ENCODE measurements at regions not wholly inside any gene's neighbourhood (a gene's known extent, or its start where the extent isn't known, plus 50 kb on each side); places are given as distances from the start of the nearest gene placed in this dataset.

DNA sequence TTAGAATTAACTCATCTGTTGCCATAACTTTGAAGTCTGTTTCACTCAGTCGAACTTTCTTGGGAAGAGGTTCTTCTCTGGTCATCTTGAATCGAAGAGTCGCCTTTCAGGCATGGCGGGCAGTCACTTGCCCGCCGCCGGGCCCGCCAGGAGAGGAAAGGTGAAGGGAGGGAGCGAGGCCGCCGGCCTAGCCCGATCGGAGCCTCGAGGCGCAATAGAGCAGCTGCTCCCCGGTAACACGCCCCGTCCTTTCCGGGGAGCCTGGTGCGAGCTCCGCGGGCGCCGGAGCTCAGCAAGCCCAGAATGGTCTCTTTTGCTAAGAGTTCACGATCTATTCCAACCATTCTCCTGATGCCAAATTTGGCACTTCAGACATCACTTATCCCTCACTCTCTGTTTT lies 591.8 kb downstream of the TFAP2B start:
- no peak for TF ChIP-seq EZH2 (IDR thresholded peaks at IDR 0.05; ENCODE audit: borderline replicate concordance, low read depth, low read length, poor library complexity, severe bottlenecking)
- TF ChIP-seq, protein P1, sequence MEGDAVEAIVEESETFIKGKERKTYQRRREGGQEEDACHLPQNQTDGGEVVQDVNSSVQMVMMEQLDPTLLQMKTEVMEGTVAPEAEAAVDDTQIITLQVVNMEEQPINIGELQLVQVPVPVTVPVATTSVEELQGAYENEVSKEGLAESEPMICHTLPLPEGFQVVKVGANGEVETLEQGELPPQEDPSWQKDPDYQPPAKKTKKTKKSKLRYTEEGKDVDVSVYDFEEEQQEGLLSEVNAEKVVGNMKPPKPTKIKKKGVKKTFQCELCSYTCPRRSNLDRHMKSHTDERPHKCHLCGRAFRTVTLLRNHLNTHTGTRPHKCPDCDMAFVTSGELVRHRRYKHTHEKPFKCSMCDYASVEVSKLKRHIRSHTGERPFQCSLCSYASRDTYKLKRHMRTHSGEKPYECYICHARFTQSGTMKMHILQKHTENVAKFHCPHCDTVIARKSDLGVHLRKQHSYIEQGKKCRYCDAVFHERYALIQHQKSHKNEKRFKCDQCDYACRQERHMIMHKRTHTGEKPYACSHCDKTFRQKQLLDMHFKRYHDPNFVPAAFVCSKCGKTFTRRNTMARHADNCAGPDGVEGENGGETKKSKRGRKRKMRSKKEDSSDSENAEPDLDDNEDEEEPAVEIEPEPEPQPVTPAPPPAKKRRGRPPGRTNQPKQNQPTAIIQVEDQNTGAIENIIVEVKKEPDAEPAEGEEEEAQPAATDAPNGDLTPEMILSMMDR (conservative IDR thresholded peaks at IDR 0.05; ENCODE audit: low read depth, low read length) = no peak
- H3K27ac ChIP-seq (ENCODE audit: low read depth, low read length, poor library complexity, severe bottlenecking) = no peak overlapping the region
- no peaks in the 10 kb centered on the region for H3K4me1 ChIP-seq (ENCODE audit: insufficient read depth, low read length, poor library complexity, severe bottlenecking)
- H3K27me3 ChIP-seq (replicated peaks; ENCODE audit: insufficient read depth, low read depth, low read length, poor library complexity) = no peaks in the 10 kb centered on the region
- no TSS peak for BruUV-seq (replicated peaks)
- CTCF ChIA-PET = no interaction called here
- POLR2A ChIA-PET (ENCODE audit: low non-redundant PET) = no interaction called here
- H3K4me3 ChIP-seq (ENCODE audit: low read depth, low read length, poor library complexity, severe bottlenecking) = no peak overlapping the region
- intact Hi-C loops (cut with micrococcal nuclease; ENCODE audit: unreplicated experiment) = no loop called here
- H3K36me3 ChIP-seq (ENCODE audit: insufficient read depth, low read length, poor library complexity, severe bottlenecking) = no peaks in the 10 kb centered on the region
- no peak for DNase-seq (ENCODE audit: low spot score)
- no peaks in the 10 kb centered on the region for H3K9me3 ChIP-seq (ENCODE audit: low read depth, low read length, poor library complexity, severe bottlenecking)

DNA sequence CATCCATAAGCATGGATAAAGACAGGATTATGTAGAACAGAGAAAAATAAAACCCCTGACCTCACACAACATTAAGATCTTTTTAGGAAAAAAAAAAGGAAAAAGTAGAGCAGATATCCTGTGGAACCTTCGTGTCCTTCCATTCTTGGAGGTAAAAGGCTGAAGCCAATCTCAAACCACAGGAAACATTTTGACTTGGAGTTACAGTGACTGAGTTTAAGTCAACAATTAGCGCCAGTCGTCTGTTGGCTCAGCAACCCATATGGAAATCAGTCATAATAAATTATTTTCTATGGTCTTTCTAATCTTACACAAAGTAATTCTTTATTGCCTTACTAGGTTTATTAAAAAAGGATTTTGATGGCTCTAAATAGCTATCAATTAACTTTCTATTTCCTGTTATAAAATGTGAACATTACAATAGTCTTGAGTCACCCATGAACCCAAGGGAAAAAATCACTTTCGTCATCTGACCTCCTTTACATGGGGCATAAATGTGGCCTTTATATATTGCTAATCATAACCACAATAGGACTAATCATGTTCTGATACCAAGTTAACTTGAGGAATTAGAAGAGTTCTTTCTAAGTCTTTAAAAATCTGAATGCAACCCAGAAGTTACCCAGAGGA lies 592.9 kb downstream of the TFAP2B start:
- no TSS peak for BruUV-seq (replicated peaks)
- DNase-seq (ENCODE audit: low spot score) = peak; percentile 12
- POLR2A ChIA-PET (ENCODE audit: low non-redundant PET) = no interaction called here
- no peak overlapping the region for H3K27ac ChIP-seq (ENCODE audit: low read depth, low read length, poor library complexity, severe bottlenecking)
- H3K27me3 ChIP-seq (replicated peaks; ENCODE audit: insufficient read depth, low read depth, low read length, poor library complexity) = no peaks in the 10 kb centered on the region
- intact Hi-C loops (cut with micrococcal nuclease; ENCODE audit: unreplicated experiment) = no loop called here
- no peaks in the 10 kb centered on the region for H3K36me3 ChIP-seq (ENCODE audit: insufficient read depth, low read length, poor library complexity, severe bottlenecking)
- no peaks in the 10 kb centered on the region for H3K9me3 ChIP-seq (ENCODE audit: low read depth, low read length, poor library complexity, severe bottlenecking)
- TF ChIP-seq, protein P1 (conservative IDR thresholded peaks at IDR 0.05; ENCODE audit: low read depth, low read length) = no peak
- TF ChIP-seq EZH2 (IDR thresholded peaks at IDR 0.05; ENCODE audit: borderline replicate concordance, low read depth, low read length, poor library complexity, severe bottlenecking) = no peak
- no peak overlapping the region for H3K4me3 ChIP-seq (ENCODE audit: low read depth, low read length, poor library complexity, severe bottlenecking)
- CTCF ChIA-PET = no interaction called here
- H3K4me1 ChIP-seq (ENCODE audit: insufficient read depth, low read length, poor library complexity, severe bottlenecking) = no peaks in the 10 kb centered on the region

DNA sequence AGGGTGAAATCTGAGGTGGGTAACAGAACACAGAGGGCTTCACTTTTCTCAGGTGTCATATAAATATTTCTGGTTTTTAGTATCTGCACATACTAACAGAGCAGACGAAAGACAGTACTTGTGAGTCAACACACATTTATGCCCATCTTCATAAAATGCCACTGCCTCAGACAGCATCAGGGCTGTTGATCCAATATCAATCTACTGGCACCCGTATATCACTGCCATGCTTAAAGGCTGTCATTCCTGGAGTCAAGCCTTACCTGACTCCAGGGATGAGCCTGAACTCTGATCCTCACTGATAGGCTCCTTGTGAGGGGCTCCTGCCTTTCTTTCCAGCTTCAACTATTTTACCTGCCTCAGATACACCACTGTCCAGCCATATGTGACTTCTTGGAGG lies 595.7 kb downstream of the TFAP2B start:
- intact Hi-C loops (cut with micrococcal nuclease; ENCODE audit: unreplicated experiment) = no loop called here
- Histone ChIP-seq H3K4me1 (ENCODE audit: insufficient read depth, low read length, poor library complexity, severe bottlenecking) (no peaks in the 10 kb centered on the region), H3K4me3 (ENCODE audit: low read depth, low read length, poor library complexity, severe bottlenecking) (no peak overlapping the region), H3K36me3 (ENCODE audit: insufficient read depth, low read length, poor library complexity, severe bottlenecking) (no peaks in the 10 kb centered on the region), H3K27me3 (replicated peaks; ENCODE audit: insufficient read depth, low read depth, low read length, poor library complexity) (no peaks in the 10 kb centered on the region), H3K9me3 (ENCODE audit: low read depth, low read length, poor library complexity, severe bottlenecking) (no peaks in the 10 kb centered on the region), H3K27ac (ENCODE audit: low read depth, low read length, poor library complexity, severe bottlenecking) (no peak overlapping the region)
- TF ChIP-seq, protein P1 (conservative IDR thresholded peaks at IDR 0.05; ENCODE audit: low read depth, low read length) = no peak
- TF ChIP-seq EZH2 (IDR thresholded peaks at IDR 0.05; ENCODE audit: borderline replicate concordance, low read depth, low read length, poor library complexity, severe bottlenecking) = no peak
- ChIA-PET POLR2A (ENCODE audit: low non-redundant PET) (no interaction called here), CTCF (no interaction called here)
- BruUV-seq (replicated peaks) = no TSS peak
- DNase-seq (ENCODE audit: low spot score) = no peak

Measured in A673 (cell line).